Esophagus muscularis mucosa (tissue), 3 donors: ENCODE measurements at regions not wholly inside any gene's neighbourhood (a gene's known extent, or its start where the extent isn't known, plus 50 kb on each side); places are given as distances from the start of the nearest gene placed in this dataset.

Experiments used
- EP300 ChIP-seq: sonication (generic); formaldehyde crosslinking; IDR thresholded peaks from one replicate; pipeline ENCODE4 v1.6.1; 2017; ENCODE audit warnings: antibody characterized with exemption
- TF ChIP-seq, protein P1 (sequence below), 3 experiments: fragments of 200-600 bp in 2 of 3; fragments of 450-650 bp in 1 of 3; sonication (generic) in 2 of 3; IDR thresholded peaks; one replicate each; pipeline ENCODE4 v1.5.1; 2017 to 2019; ENCODE audit warnings: antibody characterized with exemption in 3 of 3, mild to moderate bottlenecking in 2 of 3, moderate library complexity in 1 of 3

DNA sequence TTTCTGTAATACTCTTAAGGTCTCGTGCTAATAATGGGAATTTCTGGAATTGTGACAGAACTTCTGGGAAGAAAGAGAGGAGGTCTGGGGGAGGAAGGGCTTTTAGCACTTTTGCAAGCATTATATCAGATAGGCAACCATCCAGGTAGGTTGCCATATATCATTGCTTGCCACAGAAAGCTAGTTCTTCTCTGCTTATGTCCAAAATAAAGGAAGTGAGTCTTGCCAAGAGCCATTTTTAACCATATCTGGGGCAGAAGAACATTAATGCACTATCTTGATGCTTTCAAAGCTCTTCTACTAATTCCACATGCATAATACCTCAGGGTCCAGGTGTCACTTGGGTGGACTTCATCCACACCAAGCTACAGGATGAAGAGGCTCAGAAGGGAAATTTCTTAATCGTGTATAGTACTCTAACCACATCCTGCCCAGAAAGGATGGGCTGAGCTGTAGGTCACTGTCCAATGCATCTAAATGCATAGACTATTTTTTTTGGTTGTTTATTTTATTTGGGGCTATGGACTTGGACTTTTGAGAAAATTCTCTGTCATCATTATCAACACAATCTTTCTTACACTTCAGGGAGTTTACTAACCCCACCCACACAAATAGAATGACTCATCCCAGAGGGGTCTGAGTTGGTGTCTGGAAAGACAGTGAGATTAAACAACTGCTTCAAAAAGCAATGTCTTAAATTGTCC lies 68.9 kb upstream of the ADO start:
- TF ChIP-seq EP300: no peak
- TF ChIP-seq, protein P1, sequence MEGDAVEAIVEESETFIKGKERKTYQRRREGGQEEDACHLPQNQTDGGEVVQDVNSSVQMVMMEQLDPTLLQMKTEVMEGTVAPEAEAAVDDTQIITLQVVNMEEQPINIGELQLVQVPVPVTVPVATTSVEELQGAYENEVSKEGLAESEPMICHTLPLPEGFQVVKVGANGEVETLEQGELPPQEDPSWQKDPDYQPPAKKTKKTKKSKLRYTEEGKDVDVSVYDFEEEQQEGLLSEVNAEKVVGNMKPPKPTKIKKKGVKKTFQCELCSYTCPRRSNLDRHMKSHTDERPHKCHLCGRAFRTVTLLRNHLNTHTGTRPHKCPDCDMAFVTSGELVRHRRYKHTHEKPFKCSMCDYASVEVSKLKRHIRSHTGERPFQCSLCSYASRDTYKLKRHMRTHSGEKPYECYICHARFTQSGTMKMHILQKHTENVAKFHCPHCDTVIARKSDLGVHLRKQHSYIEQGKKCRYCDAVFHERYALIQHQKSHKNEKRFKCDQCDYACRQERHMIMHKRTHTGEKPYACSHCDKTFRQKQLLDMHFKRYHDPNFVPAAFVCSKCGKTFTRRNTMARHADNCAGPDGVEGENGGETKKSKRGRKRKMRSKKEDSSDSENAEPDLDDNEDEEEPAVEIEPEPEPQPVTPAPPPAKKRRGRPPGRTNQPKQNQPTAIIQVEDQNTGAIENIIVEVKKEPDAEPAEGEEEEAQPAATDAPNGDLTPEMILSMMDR (IDR thresholded peaks at IDR 0.05): no peak
